Inflammatory macrophage treated with lipopolysaccharide for 4 hours (primary cell): ENCODE measurements at regions not wholly inside any gene's neighbourhood (a gene's known extent, or its start where the extent isn't known, plus 50 kb on each side); places are given as distances from the start of the nearest gene placed in this dataset.

Experiments
- DNase-seq: peaks from one replicate; pipeline ENCODE4 v3.0.0-alpha.2; 2020

GRCh38 chr20:57867807-57868206, 158.0 kb upstream of the PMEPA1 start:
- DNase-seq: no peak

GRCh38 chr20:57867181-57867803, 157.5 kb upstream of the PMEPA1 start:
- DNase-seq: no peak

GRCh38 chr20:57866250-57867106, 156.7 kb upstream of the PMEPA1 start:
- DNase-seq: no peak

GRCh38 chr20:57865266-57865665, 155.5 kb upstream of the PMEPA1 start:
- DNase-seq: no peak

GRCh38 chr20:57860576-57860975, 150.8 kb upstream of the PMEPA1 start:
- DNase-seq: no peak

- no peak for DNase-seq
Observed at GRCh38 chr20:57857969-57858368, 148.2 kb upstream of the PMEPA1 start.

- DNase-seq: no peak
Observed at GRCh38 chr20:57857118-57857517, 147.3 kb upstream of the PMEPA1 start.

GRCh38 chr20:57856658-57857057, 146.8 kb upstream of the PMEPA1 start:
- DNase-seq: no peak

GRCh38 chr20:57851796-57852195, 142.0 kb upstream of the PMEPA1 start:
- DNase-seq: no peak

- no peak for DNase-seq
Observed at GRCh38 chr20:57851025-57851682, 141.3 kb upstream of the PMEPA1 start.

- DNase-seq: no peak
Observed at GRCh38 chr20:57849521-57850215, 139.9 kb upstream of the PMEPA1 start.

- no peak for DNase-seq
Observed at GRCh38 chr20:57849121-57849520, 139.3 kb upstream of the PMEPA1 start.

- DNase-seq: no peak
Observed at GRCh38 chr20:57848282-57848681, 138.5 kb upstream of the PMEPA1 start.

- DNase-seq: no peak
Observed at GRCh38 chr20:57847104-57847503, 137.3 kb upstream of the PMEPA1 start.

GRCh38 chr20:57844626-57845596, 135.1 kb upstream of the PMEPA1 start:
- DNase-seq: no peak

- no peak for DNase-seq
Observed at GRCh38 chr20:57843941-57844625, 134.3 kb upstream of the PMEPA1 start.

GRCh38 chr20:57842720-57843119, 132.9 kb upstream of the PMEPA1 start:
- no peak for DNase-seq

- DNase-seq: no peak
Observed at GRCh38 chr20:57841297-57841866, 131.6 kb upstream of the PMEPA1 start.

- no peak for DNase-seq
Observed at GRCh38 chr20:57840504-57841296, 130.9 kb upstream of the PMEPA1 start.

GRCh38 chr20:57840066-57840465, 130.3 kb upstream of the PMEPA1 start:
- no peak for DNase-seq
